B cell (primary cell): ENCODE measurements at regions not wholly inside any gene's neighbourhood (a gene's known extent, or its start where the extent isn't known, plus 50 kb on each side); places are given as distances from the start of the nearest gene placed in this dataset.

ENCODE experiments used
- CTCF ChIP-seq: fragments of 200-600 bp; IDR thresholded peaks from one replicate; pipeline ENCODE4 v1.8.0; 2022; ENCODE audit warnings: antibody characterized with exemption, mild to moderate bottlenecking
- EZH2 ChIP-seq: IDR thresholded peaks from 2 replicates; pipeline ENCODE4 v1.6.1; 2012; ENCODE audit warnings: borderline replicate concordance, low read depth, mild to moderate bottlenecking, moderate library complexity, low read length; ENCODE audit not compliant: insufficient read depth, poor library complexity, severe bottlenecking

GRCh38 chr14:93870377-93870776 is 56.8 kb upstream of the FAM181A start:
- TF ChIP-seq CTCF = no peak
- no peak for TF ChIP-seq EZH2
